DOHH2 (cell line): ENCODE measurements at regions not wholly inside any gene's neighbourhood (a gene's known extent, or its start where the extent isn't known, plus 50 kb on each side); places are given as distances from the start of the nearest gene placed in this dataset.
"Not testable (repeated sequence)": the region's sequence is repeated elsewhere in the genome, so short reads cannot be mapped to it uniquely, and the experiment has no call there.

ENCODE experiments used
- H3F3A ChIP-seq: fragments of 200-600 bp; sonication (generic), shearing (Covaris generic); 2 replicates; pipeline ENCODE4 v1.6.0; 2016; ENCODE audit warnings: antibody characterized with exemption, mild to moderate bottlenecking; ENCODE audit not compliant: control insufficient read depth, insufficient read depth
- H3K27ac ChIP-seq: fragments of 200-600 bp; sonication (generic); 2 replicates; pipeline ENCODE4 v1.5.1; 2014; ENCODE audit warnings: low read depth, mild to moderate bottlenecking, low read length, moderate library complexity
- H3K27me3 ChIP-seq: fragments of 200-600 bp; sonication (generic); 2 replicates; pipeline ENCODE4 v1.6.1; 2014; ENCODE audit warnings: mild to moderate bottlenecking, low read length, mixed read lengths; ENCODE audit not compliant: control insufficient read depth
- H3K36me3 ChIP-seq: fragments of 200-600 bp; sonication (generic); 2 replicates; pipeline ENCODE4 v1.6.1; 2014; ENCODE audit warnings: mild to moderate bottlenecking, low read length, moderate library complexity, mixed read lengths; ENCODE audit not compliant: control insufficient read depth
- H3K4me1 ChIP-seq: fragments of 200-600 bp; sonication (generic); 2 replicates; pipeline ENCODE4 v1.6.1; 2014; ENCODE audit warnings: mild to moderate bottlenecking, low read length, mixed read lengths; ENCODE audit not compliant: control insufficient read depth
- H3K4me2 ChIP-seq: fragments of 200-600 bp; sonication (generic); 2 replicates; pipeline ENCODE4 v1.6.0; 2014; ENCODE audit warnings: mild to moderate bottlenecking, low read length, moderate library complexity
- H3K4me3 ChIP-seq: fragments of 200-600 bp; sonication (generic); 2 replicates; pipeline ENCODE4 v1.5.1; 2014; ENCODE audit warnings: mild to moderate bottlenecking, low read length, mixed read lengths
- H3K79me2 ChIP-seq: fragments of 200-600 bp; sonication (generic); 2 replicates; pipeline ENCODE4 v1.6.1; 2014; ENCODE audit warnings: mild to moderate bottlenecking, low read length, mixed read lengths; ENCODE audit not compliant: control insufficient read depth
- H3K9me2 ChIP-seq: fragments of 200-600 bp; sonication (generic); replicated peaks from 2 replicates; pipeline ENCODE4 v1.6.1; 2014; ENCODE audit warnings: mild to moderate bottlenecking, low read length, mixed read lengths; ENCODE audit not compliant: control insufficient read depth
- H3K9me3 ChIP-seq: fragments of 200-600 bp; sonication (generic); 2 replicates; pipeline ENCODE4 v1.6.1; 2014; ENCODE audit warnings: antibody characterized with exemption, low read length, mixed read lengths; ENCODE audit not compliant: control insufficient read depth, insufficient read depth
- H4K20me1 ChIP-seq: fragments of 200-600 bp; sonication (generic); 2 replicates; pipeline ENCODE4 v1.6.0; 2014; ENCODE audit warnings: low read depth, mild to moderate bottlenecking, antibody characterized with exemption, low read length, moderate library complexity; ENCODE audit not compliant: control insufficient read depth, insufficient read depth
- CTCF ChIP-seq: fragments of 200-600 bp; sonication (generic); IDR thresholded peaks from one replicate; pipeline ENCODE4 v1.5.1; 2014; ENCODE audit warnings: antibody characterized with exemption, mild to moderate bottlenecking, low read depth, low read length; ENCODE audit not compliant: poor library complexity, severe bottlenecking
- EZH2phosphoT487 ChIP-seq: fragments of 200-600 bp; sonication (generic); IDR thresholded peaks from 2 replicates; pipeline ENCODE4 v1.6.1; 2017; ENCODE audit warnings: borderline replicate concordance, mild to moderate bottlenecking, antibody characterized with exemption, low read length, moderate library complexity, mixed read lengths

- Histone ChIP-seq H3K79me2 (no peaks in the 10 kb centered on the region), H3K27ac (no peak overlapping the region), H4K20me1 (no peaks in the 10 kb centered on the region), H3K27me3 (peaks cover 7% of the 10 kb centered on the region), H3F3A (no peaks in the 10 kb centered on the region), H3K9me2 (no peaks in the 10 kb centered on the region), H3K36me3 (no peaks in the 10 kb centered on the region), H3K4me2 (no peak overlapping the region), H3K4me1 (no peaks in the 10 kb centered on the region), H3K9me3 (no peaks in the 10 kb centered on the region), H3K4me3 (no peak overlapping the region)
- TF ChIP-seq CTCF: peak; percentile 57
- no peak for TF ChIP-seq EZH2phosphoT487
These were observed 67.8 kb upstream of the NXPH1 start for GRCh38 chr7:8365499-8366110.

GRCh38 chr7:8368007-8368406 is 65.4 kb upstream of the NXPH1 start:
- not testable (repeated sequence) for H3K4me1 ChIP-seq, H3K36me3 ChIP-seq, H3K79me2 ChIP-seq, H3F3A ChIP-seq, H3K9me2 ChIP-seq, H3K4me3 ChIP-seq, H3K9me3 ChIP-seq, H3K27me3 ChIP-seq, H3K4me2 ChIP-seq, H3K27ac ChIP-seq, H4K20me1 ChIP-seq

GRCh38 chr7:8371742-8372141 is 61.7 kb upstream of the NXPH1 start:
- H3K27ac ChIP-seq: no peak overlapping the region
- H3K4me2 ChIP-seq: no peak overlapping the region
- H3K9me2 ChIP-seq: no peaks in the 10 kb centered on the region; the same call in 1 of the 2 replicates
- TF ChIP-seq EZH2phosphoT487 (no peak), CTCF (no peak)
- H3K79me2 ChIP-seq: no peaks in the 10 kb centered on the region
- no peaks in the 10 kb centered on the region for H3K9me3 ChIP-seq
- no peaks in the 10 kb centered on the region for H3K4me1 ChIP-seq
- no peaks in the 10 kb centered on the region for H4K20me1 ChIP-seq
- H3F3A ChIP-seq: no peaks in the 10 kb centered on the region
- no peaks in the 10 kb centered on the region for H3K27me3 ChIP-seq
- no peak overlapping the region for H3K4me3 ChIP-seq
- no peaks in the 10 kb centered on the region for H3K36me3 ChIP-seq

GRCh38 chr7:8373851-8374250 is 59.6 kb upstream of the NXPH1 start:
- Histone ChIP-seq H3K79me2 (no peaks in the 10 kb centered on the region), H3K4me1 (no peaks in the 10 kb centered on the region), H3K27me3 (no peaks in the 10 kb centered on the region), H3K36me3 (no peaks in the 10 kb centered on the region), H3K4me3 (no peak overlapping the region), H3K9me2 (no peaks in the 10 kb centered on the region; the same call in 1 of the 2 replicates), H3K4me2 (no peak overlapping the region), H3F3A (no peaks in the 10 kb centered on the region), H3K9me3 (no peaks in the 10 kb centered on the region), H3K27ac (no peak overlapping the region), H4K20me1 (no peaks in the 10 kb centered on the region)
- TF ChIP-seq EZH2phosphoT487 (no peak), CTCF (no peak)
